Suppressor macrophage treated with lipopolysaccharide for 1 hour (primary cell): ENCODE measurements at regions not wholly inside any gene's neighbourhood (a gene's known extent, or its start where the extent isn't known, plus 50 kb on each side); places are given as distances from the start of the nearest gene placed in this dataset.

Experiments used
- DNase-seq, 3 donors: peaks; one replicate each; pipeline ENCODE4 v3.0.0-alpha.2; 2020 to 2022

- DNase-seq, result peak in 1 of 3 donors; percentile 2
Measured at GRCh38 chr14:28652782-28653181, 113.8 kb upstream of the FOXG1 start.

GRCh38 chr14:28653521-28653920 lies 113.1 kb upstream of the FOXG1 start:
- DNase-seq, result no peak

- DNase-seq, result no peak
Measured at GRCh38 chr14:28656704-28657255, 109.8 kb upstream of the FOXG1 start.

GRCh38 chr14:28661171-28661772 lies 105.3 kb upstream of the FOXG1 start:
- DNase-seq, result no peak

- DNase-seq, result no peak
Measured at GRCh38 chr14:28666961-28667360, 99.6 kb upstream of the FOXG1 start.

- no peak for DNase-seq
Measured at GRCh38 chr14:28671425-28671824, 95.2 kb upstream of the FOXG1 start.

- DNase-seq, result no peak
Measured at GRCh38 chr14:28673056-28673455, 93.5 kb upstream of the FOXG1 start.

- peak; percentile 0 to 29 (median 25) for DNase-seq
Measured at GRCh38 chr14:28676479-28676878, 90.1 kb upstream of the FOXG1 start.

GRCh38 chr14:28677381-28677780 lies 89.2 kb upstream of the FOXG1 start:
- no peak for DNase-seq

GRCh38 chr14:28678887-28679286 lies 87.7 kb upstream of the FOXG1 start:
- DNase-seq, result no peak

GRCh38 chr14:28681681-28682080 lies 84.9 kb upstream of the FOXG1 start:
- DNase-seq, result no peak

GRCh38 chr14:28690029-28690692 lies 76.4 kb upstream of the FOXG1 start:
- DNase-seq, result no peak

- no peak for DNase-seq
Measured at GRCh38 chr14:28695109-28695508, 71.5 kb upstream of the FOXG1 start.

- no peak for DNase-seq
Measured at GRCh38 chr14:28701733-28702132, 64.9 kb upstream of the FOXG1 start.

- no peak for DNase-seq
Measured at GRCh38 chr14:28703482-28703881, 63.1 kb upstream of the FOXG1 start.

GRCh38 chr14:28704153-28704552 lies 62.4 kb upstream of the FOXG1 start:
- DNase-seq, result no peak

- DNase-seq, result no peak
Measured at GRCh38 chr14:28707814-28708213, 58.8 kb upstream of the FOXG1 start.

- DNase-seq, result no peak
Measured at GRCh38 chr14:28709571-28710305, 56.8 kb upstream of the FOXG1 start.
